NCI-H69 (cell line): ENCODE measurements at regions not wholly inside any gene's neighbourhood (a gene's known extent, or its start where the extent isn't known, plus 50 kb on each side); places are given as distances from the start of the nearest gene placed in this dataset.
"Not testable (repeated sequence)": the region's sequence is repeated elsewhere in the genome, so short reads cannot be mapped to it uniquely, and the experiment has no call there.

Experiments used
- DNase-seq: peaks from one replicate; lab custom pipeline; 2025; lab: John Stamatoyannopoulos, UW

DNA sequence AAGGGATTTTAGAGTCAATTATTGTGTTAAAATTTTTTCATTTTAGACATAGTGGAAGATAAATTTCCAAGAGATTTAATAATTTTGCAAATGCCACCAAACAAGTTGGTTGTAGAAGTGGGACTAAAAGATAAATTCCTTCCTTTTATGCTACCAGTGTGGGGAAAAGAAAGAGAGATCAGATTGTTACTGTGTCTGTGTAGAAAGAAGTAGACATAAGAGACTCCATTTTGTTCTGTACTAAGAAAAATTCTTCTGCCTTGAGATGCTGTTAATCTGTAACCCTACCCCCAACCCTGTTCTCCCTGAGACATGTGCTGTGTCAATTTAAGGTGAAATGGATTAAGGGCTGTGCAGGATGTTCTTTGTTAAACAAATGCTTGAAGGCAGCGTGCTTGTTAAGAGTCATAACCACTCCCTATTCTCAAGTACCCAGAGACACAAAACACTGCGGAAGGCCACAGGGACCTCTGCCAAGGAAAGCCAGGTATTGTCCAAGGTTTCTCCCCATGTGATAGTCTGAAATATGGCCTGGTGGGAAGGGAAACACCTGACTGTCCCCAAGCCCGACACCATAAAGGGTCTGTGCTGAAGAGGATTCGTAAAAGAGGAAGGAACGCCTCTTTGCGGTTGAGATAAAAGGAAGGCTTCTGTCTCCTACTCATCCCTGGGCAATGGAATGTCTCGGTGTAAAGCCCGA lies 117.0 kb downstream of the CEP44 start:
- peak; percentile 11 for DNase-seq

DNA sequence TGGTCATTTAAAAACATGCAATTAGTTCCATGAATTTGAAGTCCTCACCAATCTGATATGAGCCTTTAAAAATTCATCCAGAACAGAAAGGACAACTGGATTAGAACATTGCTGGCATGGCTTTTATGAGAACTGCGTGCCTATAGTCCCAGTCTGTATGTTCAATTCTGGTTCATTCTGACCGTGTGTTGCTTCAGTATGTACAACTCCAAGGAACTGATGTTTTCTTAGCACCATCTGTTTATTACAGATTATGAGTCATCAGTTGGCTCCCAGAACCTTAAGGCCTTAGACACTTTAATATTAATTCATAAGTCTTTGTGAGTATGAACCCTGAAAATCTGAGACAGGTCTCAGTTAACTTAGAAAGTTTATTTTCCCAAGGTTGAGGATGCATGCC lies 115.0 kb downstream of the CEP44 start:
- DNase-seq = no peak

- no peak for DNase-seq
Observed at GRCh38 chr4:174397366-174398155, 113.8 kb downstream of the CEP44 start.

DNA sequence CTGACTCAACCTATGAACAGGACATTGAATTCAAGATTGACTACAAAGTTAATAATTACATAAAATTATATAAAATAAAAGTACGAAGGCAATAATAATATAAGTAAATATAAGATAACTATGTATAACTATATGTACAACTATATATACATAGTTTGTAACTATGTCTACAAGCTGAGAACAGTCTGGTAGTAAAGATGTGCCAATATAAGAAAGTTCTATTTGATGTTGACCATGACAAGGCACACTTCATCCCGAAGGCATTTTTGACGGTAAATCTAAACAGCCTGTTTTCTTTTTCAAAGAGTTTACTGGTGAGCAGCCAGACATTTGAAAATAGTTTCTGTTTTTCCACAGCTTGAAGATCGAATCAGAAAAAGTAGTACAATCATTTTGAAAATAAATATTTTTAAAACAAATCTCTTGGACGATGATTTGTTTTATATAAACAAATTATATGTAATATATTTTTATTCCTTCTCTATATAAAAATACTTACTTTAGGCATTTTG lies 112.9 kb downstream of the CEP44 start:
- no peak for DNase-seq

DNA sequence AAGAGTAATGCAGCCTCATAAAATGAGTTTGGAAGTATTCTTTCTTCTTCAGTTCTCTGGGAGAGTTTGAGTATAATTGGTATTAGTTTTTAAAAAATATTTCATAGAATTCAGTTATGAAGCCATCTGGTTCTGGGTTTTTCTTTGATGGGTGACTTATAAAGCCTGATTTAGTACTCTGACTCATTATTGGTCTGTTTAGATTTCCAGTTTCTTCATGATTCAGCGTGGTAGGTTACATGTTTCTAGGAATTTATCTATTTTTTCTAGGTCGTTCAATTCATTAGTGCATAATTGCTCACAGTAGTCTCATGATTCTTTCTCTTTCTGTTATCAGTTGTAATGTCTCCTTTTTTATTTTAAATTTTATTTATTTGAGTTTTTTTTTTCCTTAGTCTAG lies 111.2 kb downstream of the CEP44 start:
- no peak for DNase-seq

DNA sequence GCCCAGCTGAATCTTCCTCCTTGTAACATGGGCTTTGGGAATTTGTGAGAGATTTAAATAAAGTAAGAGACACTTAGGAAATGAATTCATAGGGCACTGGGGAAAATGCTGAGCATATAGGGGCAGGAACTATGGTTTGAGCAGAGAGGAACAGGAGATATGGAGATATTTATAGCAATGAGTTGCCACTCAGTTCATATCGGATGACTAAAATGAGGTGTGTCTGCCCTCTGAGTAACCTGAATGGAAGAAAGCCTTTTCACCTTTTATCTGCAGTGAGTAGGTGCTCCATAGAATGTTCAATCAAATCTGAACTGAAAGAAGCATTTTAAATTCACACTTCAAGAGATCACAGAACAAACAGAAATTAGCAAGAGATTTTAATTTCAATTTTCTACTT lies 105.7 kb downstream of the CEP44 start:
- no peak for DNase-seq

GRCh38 chr4:174388461-174389145 lies 104.9 kb downstream of the CEP44 start:
- no peak for DNase-seq

DNA sequence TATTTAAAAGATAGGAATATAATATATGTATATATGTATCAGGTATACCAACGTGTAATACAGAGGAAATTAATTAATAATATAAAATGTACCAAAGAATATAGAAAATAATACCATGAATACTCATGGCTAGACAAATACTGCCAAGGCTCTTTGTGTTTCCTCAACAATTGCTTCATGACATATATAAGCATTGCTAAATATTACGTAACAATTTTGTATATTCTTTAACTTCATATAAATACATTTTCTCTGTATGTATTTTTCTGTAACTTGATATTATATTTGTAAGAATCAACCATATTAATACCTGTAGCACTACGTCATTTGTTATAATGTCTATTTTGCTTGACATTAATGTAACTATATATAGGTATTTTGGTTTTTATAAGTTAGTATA lies 104.0 kb downstream of the CEP44 start:
- no peak for DNase-seq

GRCh38 chr4:174387143-174387542 lies 103.4 kb downstream of the CEP44 start:
- DNase-seq = no peak

DNA sequence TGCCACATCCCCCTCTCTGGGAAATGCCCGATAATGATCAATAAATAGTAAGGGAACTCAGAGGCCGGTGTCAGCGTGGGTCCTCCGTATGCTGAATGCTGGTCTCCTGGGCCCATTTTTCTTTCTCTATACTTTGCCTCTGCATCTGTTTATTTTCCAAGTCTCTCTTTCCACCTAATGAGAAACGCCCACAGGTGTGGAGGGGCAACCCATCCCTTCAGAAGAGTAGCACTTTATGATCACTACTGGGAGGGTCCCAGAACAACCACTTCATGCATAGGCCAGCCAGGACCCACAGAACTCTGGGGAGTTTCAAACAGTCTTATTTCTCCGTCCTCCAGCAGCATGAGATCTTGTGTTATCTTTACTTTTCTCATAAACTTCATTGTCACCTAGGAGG lies 100.1 kb downstream of the CEP44 start:
- DNase-seq = no peak

GRCh38 chr4:174382938-174383605 lies 99.4 kb downstream of the CEP44 start:
- not testable (repeated sequence) for DNase-seq
